HS-27A (cell line): ENCODE measurements at regions not wholly inside any gene's neighbourhood (a gene's known extent, or its start where the extent isn't known, plus 50 kb on each side); places are given as distances from the start of the nearest gene placed in this dataset.

Experiments
- DNase-seq: peaks from one replicate; pipeline ENCODE4 v3.0.0-alpha.2; 2012; ENCODE audit warnings: low read depth, missing footprints

- no peak for DNase-seq
These were observed 81.4 kb upstream of the DAB2 start for GRCh38 chr5:39506211-39506610.

- no peak for DNase-seq
These were observed 81.0 kb upstream of the DAB2 start for GRCh38 chr5:39505791-39506190.

GRCh38 chr5:39505363-39505762 is 80.6 kb upstream of the DAB2 start:
- no peak for DNase-seq

- no peak for DNase-seq
These were observed 78.4 kb upstream of the DAB2 start for GRCh38 chr5:39503155-39503554.

- no peak for DNase-seq
These were observed 77.9 kb upstream of the DAB2 start for GRCh38 chr5:39502704-39503103.

- peak; percentile 85 for DNase-seq
These were observed 76.6 kb upstream of the DAB2 start for GRCh38 chr5:39501397-39501796.

GRCh38 chr5:39500551-39501175 is 75.9 kb upstream of the DAB2 start:
- no peak for DNase-seq

GRCh38 chr5:39498278-39498952 is 73.6 kb upstream of the DAB2 start:
- peak; percentile 76 for DNase-seq

GRCh38 chr5:39497322-39497721 is 72.5 kb upstream of the DAB2 start:
- DNase-seq: no peak

GRCh38 chr5:39495227-39495626 is 70.4 kb upstream of the DAB2 start:
- no peak for DNase-seq

GRCh38 chr5:39494534-39494933 is 69.8 kb upstream of the DAB2 start:
- DNase-seq: no peak

- DNase-seq: no peak
These were observed 69.3 kb upstream of the DAB2 start for GRCh38 chr5:39494107-39494510.

GRCh38 chr5:39491210-39491609 is 66.4 kb upstream of the DAB2 start:
- DNase-seq: no peak

- no peak for DNase-seq
These were observed 64.5 kb upstream of the DAB2 start for GRCh38 chr5:39489263-39489662.

- DNase-seq: no peak
These were observed 62.0 kb upstream of the DAB2 start for GRCh38 chr5:39486790-39487189.

- DNase-seq: no peak
These were observed 61.6 kb upstream of the DAB2 start for GRCh38 chr5:39486361-39486760.

GRCh38 chr5:39485079-39485478 is 60.3 kb upstream of the DAB2 start:
- DNase-seq: no peak

GRCh38 chr5:39484673-39485072 is 59.9 kb upstream of the DAB2 start:
- DNase-seq: no peak

GRCh38 chr5:39482098-39482497 is 57.3 kb upstream of the DAB2 start:
- DNase-seq: no peak

- no peak for DNase-seq
These were observed 54.8 kb upstream of the DAB2 start for GRCh38 chr5:39479537-39479936.

- DNase-seq: no peak
These were observed 54.1 kb upstream of the DAB2 start for GRCh38 chr5:39478863-39479262.

- DNase-seq: no peak
These were observed 52.1 kb upstream of the DAB2 start for GRCh38 chr5:39476843-39477220.

GRCh38 chr5:39475881-39476842 is 51.4 kb upstream of the DAB2 start:
- no peak for DNase-seq
